Fibroblast of lung (primary cell): ENCODE measurements at regions not wholly inside any gene's neighbourhood (a gene's known extent, or its start where the extent isn't known, plus 50 kb on each side); places are given as distances from the start of the nearest gene placed in this dataset.
"Not testable (repeated sequence)": the region's sequence is repeated elsewhere in the genome, so short reads cannot be mapped to it uniquely, and the experiment has no call there.

ENCODE experiments used
- DNase-seq, 2 donors: peaks; one replicate each; pipeline versions ENCODE4 v3.0.0 to v3.0.0-alpha.2; 2010; ENCODE audit warnings: low read depth in 2 of 2
- H2AFZ ChIP-seq: 2 replicates; pipeline ENCODE4 v1.5.1; 2012; ENCODE audit warnings: low read length, control low read depth, inconsistent platforms
- H3K27ac ChIP-seq: 2 replicates; pipeline ENCODE4 v1.5.1; 2011; ENCODE audit warnings: low read length, control low read depth; ENCODE audit not compliant: insufficient read depth
- H3K27me3 ChIP-seq: 2 replicates; pipeline ENCODE4 v1.5.1; 2011; ENCODE audit warnings: mild to moderate bottlenecking, low read length; ENCODE audit not compliant: control insufficient read depth, insufficient read depth
- H3K36me3 ChIP-seq: 2 replicates; pipeline ENCODE4 v1.5.1; 2011; ENCODE audit warnings: low read length; ENCODE audit not compliant: control insufficient read depth, insufficient read depth
- H3K4me1 ChIP-seq: 2 replicates; pipeline ENCODE4 v1.5.1; 2011; ENCODE audit warnings: low read length; ENCODE audit not compliant: control insufficient read depth, insufficient read depth; ENCODE audit errors: extremely low read depth
- H3K4me2 ChIP-seq: 2 replicates; pipeline ENCODE4 v1.5.1; 2011; ENCODE audit warnings: low read length, control low read depth; ENCODE audit not compliant: insufficient read depth; ENCODE audit errors: extremely low read depth
- H3K4me3 ChIP-seq, 4 experiments: fragments of 200-600 bp in 1 of 4; sonication (generic) in 1 of 4; replicated peaks in 1 of 4; 2 replicates each; pipeline ENCODE4 v1.5.1; 2011 to 2016; ENCODE audit warnings: low read length in 4 of 4, low read depth in 3 of 4, mild to moderate bottlenecking in 3 of 4, control low read depth in 2 of 4, inconsistent platforms in 1 of 4, mixed read lengths in 1 of 4; ENCODE audit not compliant: insufficient read depth in 1 of 4; ENCODE audit errors: control extremely low read depth in 1 of 4
- H3K79me2 ChIP-seq: 2 replicates; pipeline ENCODE4 v1.5.1; 2012; ENCODE audit warnings: mild to moderate bottlenecking, low read length, inconsistent platforms; ENCODE audit not compliant: control insufficient read depth, insufficient read depth
- H3K9ac ChIP-seq: 2 replicates; pipeline ENCODE4 v1.5.1; 2011; ENCODE audit warnings: mild to moderate bottlenecking, low read length, control low read depth; ENCODE audit not compliant: insufficient read depth
- H3K9me3 ChIP-seq: 2 replicates; pipeline ENCODE4 v1.5.1; 2012; ENCODE audit warnings: low read depth, low read length; ENCODE audit not compliant: control insufficient read depth, insufficient read depth
- H4K20me1 ChIP-seq: 2 replicates; pipeline ENCODE4 v1.5.1; 2011; ENCODE audit warnings: low read length; ENCODE audit not compliant: control insufficient read depth, insufficient read depth; ENCODE audit errors: extremely low read depth
- CTCF ChIP-seq, 2 donors: IDR thresholded peaks in 1 of 2; conservative IDR thresholded peaks in 1 of 2; 1 replicate in 1 of 2; 2 replicates in 1 of 2; pipeline ENCODE4 v1.5.1; 2011 to 2012; ENCODE audit warnings: low read length in 2 of 2, control low read depth in 1 of 2, inconsistent platforms in 1 of 2, low read depth in 1 of 2, mild to moderate bottlenecking in 1 of 2
- EZH2 ChIP-seq: IDR thresholded peaks from 2 replicates; pipeline ENCODE4 v1.5.1; 2012; ENCODE audit warnings: low read length, control low read depth, mild to moderate bottlenecking; ENCODE audit errors: missing control alignments

- Histone ChIP-seq H2AFZ (no peak overlapping the region), H3K9me3 (no peaks in the 10 kb centered on the region), H3K4me1 (peaks cover 2% of the 10 kb centered on the region), H3K4me3 (no peak overlapping the region), H3K27ac (no peak overlapping the region), H4K20me1 (no peaks in the 10 kb centered on the region), H3K4me2 (no peak overlapping the region), H3K79me2 (no peaks in the 10 kb centered on the region), H3K27me3 (no peaks in the 10 kb centered on the region), H3K9ac (no peak overlapping the region), H3K36me3 (no peaks in the 10 kb centered on the region)
- peak in 1 of 2 donors; percentile 93 for DNase-seq
- TF ChIP-seq EZH2, result no peak
- TF ChIP-seq CTCF (conservative IDR thresholded peaks at IDR 0.05 in 1 of 2, IDR thresholded peaks at IDR 0.05 in 1 of 2; ENCODE audit: low read depth in 1 of 2, low read length in 2 of 2), result no peak
These were observed 105.0 kb upstream of the RBBP8 start for GRCh38 chr18:22828171-22828570.

GRCh38 chr18:22828583-22828982 is 104.5 kb upstream of the RBBP8 start:
- H3K9ac ChIP-seq, DNase-seq, H3K36me3 ChIP-seq, H3K27ac ChIP-seq, H3K9me3 ChIP-seq, H3K4me2 ChIP-seq, H4K20me1 ChIP-seq, H3K4me1 ChIP-seq, H3K27me3 ChIP-seq, H3K4me3 ChIP-seq, H2AFZ ChIP-seq, H3K79me2 ChIP-seq: not testable (repeated sequence)

- no peaks in the 10 kb centered on the region for H3K27me3 ChIP-seq
- no peaks in the 10 kb centered on the region for H3K79me2 ChIP-seq
- H2AFZ ChIP-seq, result no peak overlapping the region
- no peak for TF ChIP-seq EZH2
- TF ChIP-seq CTCF (conservative IDR thresholded peaks at IDR 0.05 in 1 of 2, IDR thresholded peaks at IDR 0.05 in 1 of 2; ENCODE audit: low read depth in 1 of 2, low read length in 2 of 2), result no peak
- H4K20me1 ChIP-seq, result no peaks in the 10 kb centered on the region
- no peaks in the 10 kb centered on the region for H3K9me3 ChIP-seq
- no peak overlapping the region for H3K4me3 ChIP-seq
- no peaks in the 10 kb centered on the region for H3K36me3 ChIP-seq
- H3K27ac ChIP-seq, result no peak overlapping the region
- DNase-seq, result no peak
- H3K4me2 ChIP-seq, result no peak overlapping the region
- no peak overlapping the region for H3K9ac ChIP-seq
- peaks cover 2% of the 10 kb centered on the region for H3K4me1 ChIP-seq
These were observed 103.3 kb upstream of the RBBP8 start for GRCh38 chr18:22829781-22830180.
